ENCODE measurements at regions not wholly inside any gene's neighbourhood (a gene's known extent, or its start where the extent isn't known, plus 50 kb on each side); places are given as distances from the start of the nearest gene placed in this dataset.
"Not testable (repeated sequence)": the region's sequence is repeated elsewhere in the genome, so short reads cannot be mapped to it uniquely, and the experiment has no call there.

DNA sequence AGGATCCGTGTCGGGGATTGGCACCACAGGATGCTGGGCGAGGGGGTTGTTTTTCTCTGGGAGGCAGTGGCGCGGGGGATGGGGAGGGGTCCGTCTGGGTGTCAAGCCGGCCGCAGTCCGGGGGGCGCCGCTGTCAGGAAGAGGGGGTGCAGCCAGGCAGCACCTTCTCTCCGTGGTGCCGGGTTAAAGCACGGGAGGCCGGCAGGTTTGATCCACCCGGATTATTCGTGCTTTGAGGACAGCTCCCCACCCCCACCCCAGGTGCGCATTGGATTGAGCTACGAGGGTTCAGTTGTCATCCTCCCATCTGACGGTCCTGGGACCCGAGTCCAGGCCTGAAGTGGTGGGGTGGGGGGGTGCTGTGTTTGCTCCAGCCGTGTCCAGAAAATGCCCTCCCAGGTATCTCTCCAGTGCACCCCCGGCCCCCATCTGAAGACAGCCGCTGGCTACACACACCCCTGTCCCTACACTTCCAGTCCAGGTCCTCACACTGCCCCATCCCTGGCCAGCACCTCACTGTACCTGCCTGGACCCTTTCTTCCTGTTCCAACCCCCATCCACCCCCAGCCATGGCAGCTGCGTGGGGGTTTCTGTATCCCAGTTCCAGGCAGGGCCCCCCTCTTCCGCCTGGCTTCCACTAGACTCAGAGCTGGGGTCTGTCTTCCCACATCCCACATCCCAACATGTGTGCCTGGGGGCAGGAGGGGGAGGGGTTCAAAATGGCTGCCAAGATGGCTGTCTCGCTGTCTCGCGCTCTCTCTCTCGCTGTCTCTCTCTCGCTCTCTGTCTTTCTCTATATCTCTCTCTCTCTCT, 114.0 kb downstream of the CRLF3 start:
- DNase-seq; H3K27ac Mint-ChIP-seq; H3K36me3 Mint-ChIP-seq (ENCODE audit: low read depth); H3K9me3 Mint-ChIP-seq: not testable (repeated sequence)
- intact Hi-C loops (cut with micrococcal nuclease), result loop anchor here (10.0 kb wide), 2 partner anchors 106 to 336 kb away; partner anchors contain the start of gene CPD
- H3K4me1 Mint-ChIP-seq (ENCODE audit: low read depth), result peaks cover 32% of the 10 kb centered on the region
- peak overlapping the region; percentile 76 for H3K4me3 Mint-ChIP-seq
- H3K27me3 Mint-ChIP-seq (ENCODE audit: low read depth), result peaks cover 24% of the 10 kb centered on the region
- CTCF ChIA-PET, result interaction anchor here (1.4 kb wide), 1 partner anchor 12 kb away, joined by 3 read pairs; no protein-coding TSS in a partner anchor

- DNase-seq, result peak; percentile 35
- H3K27ac Mint-ChIP-seq; H3K36me3 Mint-ChIP-seq (ENCODE audit: low read depth); H3K9me3 Mint-ChIP-seq: not testable (repeated sequence)
- CTCF ChIA-PET, result interaction anchor here (0.6 to 1.4 kb wide), 3 partner anchors 12 to 605 kb away, joined by 3 read pairs; no protein-coding TSS in a partner anchor
- Mint-ChIP-seq H3K27me3 (ENCODE audit: low read depth) (peaks cover 26% of the 10 kb centered on the region), H3K4me3 (peak overlapping the region; percentile 76), H3K4me1 (ENCODE audit: low read depth) (peaks cover 32% of the 10 kb centered on the region)
- intact Hi-C loops (cut with micrococcal nuclease), result loop anchor here (2.0 to 10.0 kb wide), 4 partner anchors 105 to 592 kb away; partner anchors contain the start of genes CPD, CRLF3 and NSRP1
Observed at GRCh38 chr17:30709561-30710275, 114.8 kb downstream of the CRLF3 start.

GRCh38 chr17:30709096-30709495, 115.4 kb downstream of the CRLF3 start:
- intact Hi-C loops (cut with micrococcal nuclease), result loop anchor here (2.0 to 5.0 kb wide), 2 partner anchors 116 to 592 kb away; partner anchors contain the start of genes CRLF3 and NSRP1
- not testable (repeated sequence) for H3K4me3 Mint-ChIP-seq; H3K9me3 Mint-ChIP-seq; H3K36me3 Mint-ChIP-seq (ENCODE audit: low read depth); H3K27ac Mint-ChIP-seq
- peak; percentile 19 for DNase-seq
- Mint-ChIP-seq H3K4me1 (ENCODE audit: low read depth) (peaks cover 32% of the 10 kb centered on the region), H3K27me3 (ENCODE audit: low read depth) (peaks cover 26% of the 10 kb centered on the region)
- CTCF ChIA-PET, result interaction anchor here (0.9 kb wide), 1 partner anchor 605 kb away, joined by 3 read pairs; no protein-coding TSS in a partner anchor

- CTCF ChIA-PET, result interaction anchor here (0.9 kb wide), 1 partner anchor 604 kb away, joined by 3 read pairs; no protein-coding TSS in a partner anchor
- H3K27me3 Mint-ChIP-seq (ENCODE audit: low read depth), result peaks cover 26% of the 10 kb centered on the region
- H3K4me3 Mint-ChIP-seq, result peak overlapping the region; percentile 90
Observed at GRCh38 chr17:30708241-30709078, 116.0 kb downstream of the CRLF3 start.

DNA sequence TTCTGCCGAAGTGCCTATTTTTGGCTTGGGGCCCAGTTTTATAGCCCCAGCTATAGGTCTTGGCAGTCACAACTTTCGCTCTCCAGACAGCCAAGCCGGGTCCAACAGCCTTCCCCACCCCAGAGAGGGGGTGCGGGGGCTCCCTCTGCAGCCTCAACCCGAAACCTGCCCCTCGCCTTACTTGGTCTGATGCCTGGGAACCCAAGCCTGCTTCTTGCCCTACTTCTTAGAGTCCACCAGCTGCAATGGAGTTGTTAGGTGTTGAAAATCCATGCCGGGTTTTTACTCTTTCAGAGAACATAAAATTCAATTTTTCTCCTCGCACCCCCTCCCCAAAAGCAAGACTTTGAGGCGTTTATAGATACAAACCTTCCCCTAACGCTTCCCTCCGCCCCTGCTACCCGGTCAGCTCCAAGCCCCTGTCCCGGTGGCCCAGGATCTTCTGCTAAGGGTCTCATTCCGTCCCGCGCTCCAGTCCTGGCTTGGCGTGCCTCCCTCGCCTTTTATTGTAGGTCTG, 116.7 kb downstream of the CRLF3 start:
- intact Hi-C loops (cut with micrococcal nuclease), result loop anchor here (2.0 to 5.0 kb wide), 2 partner anchors 117 to 590 kb away; partner anchors contain the start of genes CRLF3 and NSRP1
- not testable (repeated sequence) for DNase-seq

More at GRCh38 chr17:30708241-30709078, 116.0 kb downstream of the CRLF3 start:
- not testable (repeated sequence) for H3K9me3 Mint-ChIP-seq; H3K36me3 Mint-ChIP-seq (ENCODE audit: low read depth)
- Mint-ChIP-seq H3K4me1 (ENCODE audit: low read depth) (peaks cover 32% of the 10 kb centered on the region), H3K27ac (peak overlapping the region; percentile 69)
- intact Hi-C loops (cut with micrococcal nuclease), result loop anchor here (2.0 to 5.0 kb wide), 2 partner anchors 116 to 591 kb away; partner anchors contain the start of genes CRLF3 and NSRP1
- DNase-seq, result peak; percentile 76

GRCh38 chr17:30706461-30707335, 117.8 kb downstream of the CRLF3 start:
- Mint-ChIP-seq H3K27me3 (ENCODE audit: low read depth) (peaks cover 26% of the 10 kb centered on the region), H3K4me1 (ENCODE audit: low read depth) (peaks cover 32% of the 10 kb centered on the region)
- not testable (repeated sequence) for DNase-seq; H3K27ac Mint-ChIP-seq; H3K36me3 Mint-ChIP-seq (ENCODE audit: low read depth); H3K4me3 Mint-ChIP-seq; H3K9me3 Mint-ChIP-seq
- CTCF ChIA-PET, result interaction anchor here (0.7 kb wide), 1 partner anchor 12 kb away, joined by 4 read pairs; no protein-coding TSS in a partner anchor
- intact Hi-C loops (cut with micrococcal nuclease), result loop anchor here (5.0 kb wide), 1 partner anchor 589 kb away; the partner anchor contains the start of gene NSRP1

More for the DNA sequence above, 116.7 kb downstream of the CRLF3 start:
- peak overlapping the region; percentile 90 for H3K4me3 Mint-ChIP-seq
- CTCF ChIA-PET; H3K36me3 Mint-ChIP-seq (ENCODE audit: low read depth); H3K9me3 Mint-ChIP-seq; H3K27ac Mint-ChIP-seq: not testable (repeated sequence)
- peaks cover 32% of the 10 kb centered on the region for H3K4me1 Mint-ChIP-seq (ENCODE audit: low read depth)
- H3K27me3 Mint-ChIP-seq (ENCODE audit: low read depth), result peaks cover 26% of the 10 kb centered on the region

DNA sequence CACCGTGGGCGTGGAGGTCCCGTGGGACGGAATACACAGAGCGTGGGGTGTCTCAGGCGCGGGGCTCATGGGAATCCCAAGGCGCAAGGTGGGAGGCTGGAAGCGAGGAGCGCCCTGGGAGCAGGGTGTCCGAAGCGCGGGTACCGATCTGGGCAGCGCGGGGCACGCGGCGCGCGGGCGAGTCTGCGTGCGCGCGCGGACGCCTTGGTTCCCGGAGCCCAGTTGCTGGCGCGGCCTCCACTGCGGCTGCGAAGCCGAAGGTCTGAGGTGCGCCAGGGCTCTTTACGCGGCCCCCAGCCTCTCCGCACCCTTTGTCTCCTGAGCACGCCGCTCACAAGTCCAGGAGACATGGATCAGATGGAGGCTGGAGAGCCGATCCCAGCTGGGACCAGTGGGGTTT, 118.5 kb downstream of the CRLF3 start:
- H3K36me3 Mint-ChIP-seq (ENCODE audit: low read depth); H3K9me3 Mint-ChIP-seq; DNase-seq; H3K4me3 Mint-ChIP-seq; CTCF ChIA-PET; H3K27ac Mint-ChIP-seq: not testable (repeated sequence)
- Mint-ChIP-seq H3K27me3 (ENCODE audit: low read depth) (peaks cover 30% of the 10 kb centered on the region), H3K4me1 (ENCODE audit: low read depth) (peaks cover 25% of the 10 kb centered on the region)
- intact Hi-C loops (cut with micrococcal nuclease), result loop anchor here (5.0 kb wide), 1 partner anchor 589 kb away; the partner anchor contains the start of gene NSRP1

DNA sequence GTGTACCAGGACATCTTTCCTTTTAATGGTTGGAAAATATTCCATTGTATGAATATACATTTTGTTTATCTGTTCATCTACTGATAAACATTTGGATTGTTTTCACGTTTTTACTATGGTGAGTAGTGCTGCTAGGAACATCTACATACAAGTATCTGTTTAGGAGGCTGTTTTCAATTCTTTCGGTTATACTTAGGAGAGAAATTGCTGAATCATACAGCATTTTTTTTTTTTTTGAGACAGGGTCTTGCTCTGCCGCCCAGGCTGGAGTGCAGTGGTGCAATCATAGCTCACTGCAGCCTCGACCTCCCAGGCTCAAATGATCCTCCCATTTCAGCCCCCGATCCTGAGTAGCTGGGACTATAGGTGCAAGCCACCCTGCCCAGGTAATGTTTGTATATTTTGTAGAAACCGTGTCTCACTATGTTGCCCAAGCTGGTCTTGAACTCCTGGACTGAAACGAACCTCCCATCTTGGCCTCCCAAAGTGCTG, 122.9 kb downstream of the CRLF3 start:
- no peaks in the 10 kb centered on the region for H3K9me3 Mint-ChIP-seq
- intact Hi-C loops (cut with micrococcal nuclease), result no loop called here
- CTCF ChIA-PET, result interaction anchor here (1.3 kb wide), 1 partner anchor 366 kb away, joined by 4 read pairs; no protein-coding TSS in a partner anchor
- H3K27ac Mint-ChIP-seq, result no peak overlapping the region
- H3K4me1 Mint-ChIP-seq (ENCODE audit: low read depth), result peaks cover 8% of the 10 kb centered on the region
- no peak overlapping the region for H3K4me3 Mint-ChIP-seq
- H3K36me3 Mint-ChIP-seq (ENCODE audit: low read depth), result no peaks in the 10 kb centered on the region
- DNase-seq, result no peak
- peaks cover 15% of the 10 kb centered on the region for H3K27me3 Mint-ChIP-seq (ENCODE audit: low read depth)

- H3K9me3 Mint-ChIP-seq; H3K4me1 Mint-ChIP-seq (ENCODE audit: low read depth); intact Hi-C loops (cut with micrococcal nuclease); DNase-seq; H3K4me3 Mint-ChIP-seq; H3K36me3 Mint-ChIP-seq (ENCODE audit: low read depth); H3K27ac Mint-ChIP-seq: not testable (repeated sequence)
- CTCF ChIA-PET, result interaction anchor here (1.3 kb wide), 1 partner anchor 365 kb away, joined by 4 read pairs; no protein-coding TSS in a partner anchor
- peaks cover 11% of the 10 kb centered on the region for H3K27me3 Mint-ChIP-seq (ENCODE audit: low read depth)
Observed at GRCh38 chr17:30700833-30701232, 123.7 kb downstream of the CRLF3 start.

- intact Hi-C loops (cut with micrococcal nuclease); H3K27ac Mint-ChIP-seq; H3K36me3 Mint-ChIP-seq (ENCODE audit: low read depth); H3K27me3 Mint-ChIP-seq (ENCODE audit: low read depth); H3K9me3 Mint-ChIP-seq; H3K4me1 Mint-ChIP-seq (ENCODE audit: low read depth): not testable (repeated sequence)
- CTCF ChIA-PET, result interaction anchor here (0.6 to 1.1 kb wide), 4 partner anchors 12 to 48 kb away, joined by 3 to 5 read pairs (median 3); no protein-coding TSS in a partner anchor
- DNase-seq, result peak; percentile 76
- H3K4me3 Mint-ChIP-seq, result peak overlapping the region; percentile 68
Observed at GRCh38 chr17:30697619-30698460, 126.7 kb downstream of the CRLF3 start.
